ENCODE measurements at regions not wholly inside any gene's neighbourhood (a gene's known extent, or its start where the extent isn't known, plus 50 kb on each side); places are given as distances from the start of the nearest gene placed in this dataset.
A peak's percentile ranks its signal among the peaks of the same experiment; 100 is the strongest.

DNA sequence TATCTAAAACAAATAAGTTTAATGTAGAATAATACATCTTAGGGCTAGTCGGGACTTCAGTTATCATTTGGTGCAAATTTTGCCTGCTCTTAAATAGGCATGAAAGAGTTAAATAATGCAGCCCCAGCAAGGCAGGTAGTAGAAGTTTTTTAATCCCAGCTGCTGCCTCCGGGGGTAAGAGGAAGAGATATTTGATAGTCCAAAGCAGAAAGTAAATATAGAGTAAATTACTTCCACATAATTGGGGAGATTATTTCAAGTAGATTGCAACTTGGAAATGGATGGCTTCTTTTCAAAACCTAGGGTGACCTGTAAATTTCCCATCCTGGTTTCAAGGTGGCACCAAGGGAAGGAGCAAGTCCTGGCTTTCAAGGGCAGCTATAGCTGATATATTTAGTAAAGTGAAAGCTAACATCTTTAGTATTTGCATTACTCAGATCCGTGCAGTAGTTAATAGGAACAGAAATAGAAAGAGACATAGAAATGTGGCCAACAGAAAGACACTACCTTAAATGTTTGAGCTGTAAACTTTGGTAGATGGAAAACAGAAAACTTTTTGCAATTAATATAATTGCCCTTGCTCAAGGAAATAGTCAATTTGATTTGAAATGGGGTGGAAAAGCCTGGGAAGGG, 109.1 kb downstream of the LMO4 start:
- no peak for DNase-seq (ENCODE audit: low read depth)

DNA sequence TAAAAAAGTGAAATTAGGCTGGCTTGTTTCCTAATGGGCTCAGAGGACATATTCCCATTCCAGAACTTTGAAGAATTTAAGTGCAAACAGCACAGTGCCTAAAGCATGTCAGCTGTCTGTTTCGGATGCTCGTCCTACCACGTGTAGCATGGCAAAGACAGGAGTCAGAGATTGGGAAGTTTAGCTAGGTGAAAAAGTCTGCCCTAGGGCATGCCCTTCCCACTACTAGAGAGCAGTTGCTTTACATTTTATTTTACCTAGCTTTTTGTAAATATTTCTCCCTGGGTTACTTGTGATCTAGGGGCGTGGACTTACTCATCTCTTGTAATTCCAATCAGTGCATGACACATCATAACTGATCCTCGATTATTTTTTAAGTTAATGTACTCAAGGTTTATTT, 111.1 kb downstream of the LMO4 start:
- DNase-seq (ENCODE audit: low read depth), result no peak

DNA sequence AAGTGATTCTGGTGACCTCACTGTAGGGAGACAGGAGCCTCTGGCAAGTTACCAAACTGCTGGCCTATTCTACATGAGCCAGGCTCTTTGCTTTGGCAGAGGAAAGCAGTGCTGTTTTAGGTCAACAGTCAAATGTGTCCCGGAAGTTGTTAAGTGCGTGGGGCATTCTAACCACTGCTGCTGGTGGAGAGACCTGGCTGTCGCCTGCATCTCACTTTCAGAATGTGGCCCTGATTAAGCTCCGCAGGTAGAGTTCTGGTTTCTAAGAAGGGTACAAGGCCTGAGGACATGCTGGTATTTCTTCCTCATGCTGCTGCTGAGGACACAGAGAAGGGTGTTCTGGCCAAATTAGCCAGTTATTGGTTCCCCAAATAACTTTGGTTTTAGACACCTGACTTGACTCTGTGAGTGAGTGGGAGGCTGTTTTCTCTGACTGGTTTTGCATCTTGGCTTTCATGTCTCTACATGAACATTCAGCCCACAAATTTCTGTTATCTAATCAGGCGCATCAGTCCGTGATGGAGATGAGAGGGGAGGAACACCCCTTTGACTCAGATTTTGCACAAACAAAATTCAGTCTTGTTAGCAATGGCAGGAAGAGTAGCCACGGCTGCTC, 120.8 kb downstream of the LMO4 start:
- DNase-seq (ENCODE audit: low read depth), result peak; percentile 22

DNA sequence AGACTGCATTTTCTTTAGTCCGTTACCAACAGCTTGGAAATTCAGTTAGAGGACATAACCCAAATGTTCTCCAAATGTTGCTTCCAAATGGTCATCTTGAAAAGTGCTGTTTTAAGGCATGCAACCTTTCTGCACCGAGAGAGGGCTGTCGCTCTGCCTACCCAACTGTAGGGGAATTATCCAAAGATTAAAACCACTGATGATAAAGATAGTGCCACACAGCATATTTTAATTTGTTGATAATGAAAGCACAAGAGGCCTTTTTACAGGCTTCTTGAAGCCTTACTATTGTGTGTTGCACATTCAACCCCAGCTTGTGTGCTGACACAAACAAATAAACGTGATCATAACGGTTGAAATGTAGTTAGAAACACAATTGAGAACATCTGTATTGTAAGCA, 121.5 kb downstream of the LMO4 start:
- DNase-seq (ENCODE audit: low read depth), result no peak

DNA sequence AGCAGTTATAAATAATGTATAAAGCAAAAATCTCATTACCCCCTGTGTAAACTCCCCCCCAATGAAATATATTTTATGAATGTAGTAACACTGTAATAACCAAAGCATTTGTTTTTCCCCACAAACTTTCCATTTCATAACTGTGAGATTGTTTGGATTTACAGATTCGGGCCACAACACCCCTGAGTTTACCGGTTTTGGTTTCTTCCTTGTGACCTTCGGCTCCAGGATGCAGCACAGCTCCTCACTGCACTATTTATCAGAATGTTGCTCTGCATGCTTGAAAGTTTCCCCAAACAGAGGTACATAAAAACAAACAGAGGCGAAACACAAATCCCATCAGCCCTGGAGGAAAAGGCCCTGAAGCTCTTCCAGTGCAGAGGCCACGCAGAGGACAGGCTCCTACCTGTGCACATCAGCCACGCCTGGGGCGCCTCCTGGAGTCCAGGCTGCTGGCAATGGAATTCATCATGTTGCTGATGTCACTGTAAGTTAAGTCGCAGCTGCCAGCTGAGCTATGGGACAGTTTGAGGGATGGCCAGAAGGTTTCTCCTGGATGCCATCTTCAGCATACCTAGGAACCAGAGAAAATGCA, 122.0 kb downstream of the LMO4 start:
- peak; percentile 18 for DNase-seq (ENCODE audit: low read depth)

DNA sequence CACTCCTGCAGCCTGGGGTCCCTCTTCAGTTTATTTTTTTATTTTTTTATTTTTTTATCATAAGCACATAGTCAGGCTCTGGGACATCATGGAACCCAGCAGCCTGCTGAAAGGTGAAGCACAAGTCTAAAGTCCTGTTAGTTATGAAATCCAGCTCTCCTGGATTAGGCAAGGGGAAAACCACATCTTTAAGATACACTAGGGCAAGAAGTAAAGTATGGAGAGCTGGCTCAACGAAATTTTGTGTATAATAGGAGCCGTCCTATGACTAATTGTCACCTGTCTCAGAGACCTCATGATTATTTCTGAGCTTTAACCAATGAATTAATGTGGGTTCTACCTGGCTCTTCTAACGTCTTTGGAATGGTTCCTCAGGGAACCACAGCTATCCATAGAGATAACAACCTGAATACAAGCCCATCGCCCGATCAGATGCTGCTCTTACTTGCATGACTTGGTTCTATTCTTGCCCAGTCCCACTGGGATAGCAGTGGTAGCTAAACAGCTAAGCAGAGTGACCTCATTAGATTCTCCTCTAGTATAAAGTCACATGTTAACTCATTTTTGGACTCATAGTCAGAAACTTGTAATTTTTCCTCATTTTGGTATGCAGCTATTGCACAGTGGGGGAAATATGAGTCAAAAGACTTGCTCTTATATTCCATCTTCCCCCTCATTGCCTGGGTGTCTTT, 122.7 kb downstream of the LMO4 start:
- no peak for DNase-seq (ENCODE audit: low read depth)

DNA sequence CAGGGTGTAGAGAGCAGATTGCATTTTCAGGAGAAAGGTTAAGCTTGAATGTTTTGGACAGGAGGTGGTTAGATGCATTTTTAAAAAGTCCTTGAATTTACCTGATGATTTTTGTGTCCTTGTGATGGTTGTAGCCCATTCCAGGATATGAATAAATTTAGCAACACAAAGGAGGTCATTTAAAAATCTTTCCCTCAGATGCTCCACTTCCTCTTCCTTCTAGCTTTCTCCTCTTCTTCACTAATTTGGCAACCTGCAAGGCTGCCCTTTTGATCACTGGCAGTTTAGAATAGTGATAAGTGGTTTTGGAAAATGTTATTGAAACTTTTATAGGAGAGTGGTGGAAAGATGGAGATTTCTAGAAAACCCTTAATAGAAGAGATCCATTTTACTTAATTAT, 124.0 kb downstream of the LMO4 start:
- DNase-seq (ENCODE audit: low read depth), result no peak

DNA sequence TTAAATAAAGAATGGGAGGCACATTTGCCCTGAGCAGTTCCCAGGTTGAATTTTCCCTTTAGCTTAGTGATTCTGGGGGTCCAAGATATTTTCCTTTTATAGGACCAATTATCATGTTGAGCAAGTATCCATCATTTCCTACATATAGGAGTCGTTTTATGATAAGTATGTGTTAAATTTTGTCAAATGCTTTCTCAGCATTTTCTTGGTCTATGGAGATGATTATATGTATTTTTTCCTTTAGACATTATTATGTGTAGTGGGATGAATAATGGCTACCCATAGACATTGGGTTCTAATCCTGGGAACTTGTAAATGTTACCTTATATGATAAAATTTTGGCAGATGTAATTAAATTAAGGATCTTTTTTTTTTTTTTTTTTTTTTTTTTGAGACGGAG, 128.7 kb downstream of the LMO4 start:
- no peak for DNase-seq (ENCODE audit: low read depth)

DNA sequence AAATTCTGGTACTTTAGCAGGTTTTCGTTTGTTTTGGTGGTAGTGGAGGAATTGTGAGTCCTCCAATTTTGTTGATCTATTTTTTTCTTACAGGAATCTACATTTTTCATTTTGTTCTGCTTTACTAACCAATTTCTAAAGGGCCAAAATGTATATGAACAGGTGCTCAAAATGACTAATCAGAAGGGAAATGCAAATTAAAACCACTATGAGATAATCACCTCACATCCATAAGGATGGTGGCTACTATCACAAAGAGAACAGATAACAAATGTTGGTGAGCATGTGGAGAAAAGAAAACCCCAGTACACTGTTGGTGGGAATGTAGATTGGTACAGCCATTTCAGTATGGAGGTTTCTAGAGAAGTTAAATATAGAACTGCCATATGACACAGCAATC, 134.2 kb downstream of the LMO4 start:
- DNase-seq (ENCODE audit: low read depth), result no peak

DNA sequence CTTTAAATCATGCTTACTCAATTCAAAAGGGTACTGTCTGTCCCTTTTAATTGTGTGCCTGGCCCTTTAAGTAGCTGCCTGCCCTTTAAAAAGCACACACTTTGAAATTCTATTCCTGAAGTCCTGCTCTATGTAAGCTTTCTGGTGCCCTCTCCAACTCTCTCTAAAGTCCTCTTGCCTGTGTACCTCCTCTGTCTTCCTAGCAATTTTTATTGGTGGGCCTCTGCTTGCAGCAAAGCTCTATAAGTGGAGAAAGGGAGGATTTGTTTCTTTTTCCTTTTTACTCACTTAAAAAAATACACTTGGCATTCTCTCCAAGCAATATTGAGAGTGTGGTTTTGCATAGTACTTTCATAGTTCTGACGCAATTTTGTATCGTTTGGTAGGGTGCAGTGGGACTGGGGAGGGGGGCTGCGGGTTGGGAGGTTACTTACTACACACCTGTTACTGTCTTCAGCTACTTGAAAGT, 135.4 kb downstream of the LMO4 start:
- DNase-seq (ENCODE audit: low read depth), result no peak

DNA sequence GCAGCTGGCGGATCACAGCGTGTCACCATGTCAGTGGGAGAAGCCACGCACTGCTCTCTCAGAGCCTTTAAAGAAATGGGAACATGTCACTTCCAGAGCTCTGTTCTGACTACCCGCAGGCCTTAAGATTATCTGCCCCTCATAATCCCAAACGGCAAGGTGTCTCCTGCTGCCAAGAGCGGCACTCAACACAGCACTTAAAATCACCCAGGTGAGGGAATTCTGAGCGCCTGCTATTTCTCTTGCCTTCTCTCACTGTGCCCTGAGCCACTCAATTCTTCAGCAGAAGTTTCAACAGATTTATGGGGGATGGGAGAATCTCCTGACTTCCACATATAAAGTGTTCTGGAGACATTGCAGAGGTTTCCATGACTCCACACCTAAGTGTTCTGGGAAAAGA, 137.9 kb downstream of the LMO4 start:
- no peak for DNase-seq (ENCODE audit: low read depth)

DNA sequence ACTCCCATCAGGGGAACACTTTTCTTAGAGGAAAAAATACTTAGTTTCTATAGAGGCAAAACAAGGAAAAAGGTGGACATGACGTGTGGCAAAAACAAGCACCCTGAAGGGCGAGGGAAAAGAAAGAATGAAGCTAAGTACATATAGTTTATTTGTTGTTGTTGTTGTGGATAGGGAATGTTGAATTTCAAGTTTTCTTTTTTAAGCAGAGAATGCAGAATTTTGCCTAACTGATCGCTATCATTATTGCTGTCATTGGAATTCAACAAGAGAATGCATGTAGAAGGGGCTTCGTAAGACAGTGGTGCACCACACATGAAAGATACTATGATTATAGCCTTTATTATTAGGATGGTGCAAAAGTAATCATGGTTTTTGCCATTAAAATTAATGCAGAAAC, 144.0 kb downstream of the LMO4 start:
- no peak for DNase-seq (ENCODE audit: low read depth)

DNA sequence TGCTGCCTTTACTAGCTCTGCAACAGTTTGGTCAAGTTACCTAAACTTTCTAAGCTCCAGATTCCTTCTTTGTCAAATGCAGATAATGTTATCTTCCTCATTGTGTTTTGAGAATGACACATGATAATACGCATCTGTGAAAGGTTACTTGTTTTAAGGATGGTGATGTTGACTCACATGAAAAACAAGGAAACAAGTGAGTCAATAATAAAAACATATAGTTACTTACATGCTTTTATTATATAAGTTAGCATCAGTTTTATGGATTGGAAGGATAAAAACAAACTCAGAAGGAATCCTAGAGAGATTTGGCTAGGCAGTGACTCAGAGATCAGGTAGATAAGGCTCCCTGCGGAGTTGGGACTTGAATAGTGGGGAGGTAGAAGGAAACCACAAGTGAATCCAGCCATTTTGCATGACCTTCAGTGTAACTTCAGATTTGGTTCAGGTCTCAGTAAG, 144.6 kb downstream of the LMO4 start:
- DNase-seq (ENCODE audit: low read depth), result peak; percentile 67

DNA sequence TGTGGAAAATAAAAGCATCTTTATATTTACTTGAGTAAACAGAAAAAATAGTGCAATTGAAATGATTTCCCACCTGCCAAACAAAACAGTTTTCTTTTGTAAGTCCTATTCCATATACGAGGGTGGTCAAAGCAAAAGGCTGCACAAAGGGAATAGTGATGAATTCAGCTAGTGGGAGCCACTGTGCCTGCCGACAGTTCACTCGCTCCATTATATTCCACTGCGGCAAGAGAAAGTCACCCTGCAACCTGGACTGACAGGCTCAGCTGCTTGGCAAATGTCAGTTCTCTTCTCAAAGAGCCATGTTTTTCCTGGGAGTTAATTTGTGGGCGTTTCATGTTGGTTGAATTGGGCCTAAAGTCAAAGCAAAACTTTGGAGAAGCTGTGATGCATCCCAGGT, 145.4 kb downstream of the LMO4 start:
- DNase-seq (ENCODE audit: low read depth), result no peak

DNA sequence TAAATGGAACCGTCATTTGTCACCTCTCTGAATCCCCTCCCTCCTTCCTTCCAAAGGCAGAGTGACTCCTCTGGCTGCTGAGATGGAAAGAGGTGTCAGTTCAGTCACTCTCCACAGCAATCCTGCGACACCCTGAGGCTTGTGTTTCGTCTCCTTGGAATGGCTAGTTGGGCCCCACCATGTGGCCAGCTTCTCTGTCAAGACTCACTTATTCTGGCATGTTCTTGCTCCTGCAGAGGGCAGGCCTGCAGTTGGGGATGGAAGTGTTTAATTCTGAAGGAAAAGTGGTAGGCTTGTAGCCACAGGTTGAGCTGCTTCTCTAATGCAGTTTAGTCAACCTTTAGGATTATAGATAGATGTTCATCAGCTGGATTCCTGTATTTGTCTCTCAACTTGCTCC, 149.6 kb downstream of the LMO4 start:
- peak; percentile 41 for DNase-seq (ENCODE audit: low read depth)

DNA sequence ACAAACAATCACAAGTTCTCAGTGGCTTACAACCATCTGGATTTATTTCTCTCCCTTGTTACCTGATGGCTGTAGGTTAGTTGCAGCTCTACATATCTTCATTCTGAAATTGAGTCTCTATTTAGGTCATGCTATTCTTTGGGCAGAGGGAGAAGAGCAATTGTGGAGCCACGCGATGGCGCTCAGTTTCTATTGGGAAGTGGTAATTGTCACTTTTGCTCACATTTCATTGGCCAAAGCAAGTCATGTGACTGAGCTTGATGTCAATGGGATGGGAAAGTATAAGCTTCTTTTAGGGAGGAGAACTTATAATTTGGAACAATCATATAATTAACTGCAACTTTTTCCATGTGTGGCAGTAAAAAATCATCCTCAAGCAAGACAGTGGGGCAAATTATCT, 166.5 kb downstream of the LMO4 start:
- no peak for DNase-seq (ENCODE audit: low read depth)

DNA sequence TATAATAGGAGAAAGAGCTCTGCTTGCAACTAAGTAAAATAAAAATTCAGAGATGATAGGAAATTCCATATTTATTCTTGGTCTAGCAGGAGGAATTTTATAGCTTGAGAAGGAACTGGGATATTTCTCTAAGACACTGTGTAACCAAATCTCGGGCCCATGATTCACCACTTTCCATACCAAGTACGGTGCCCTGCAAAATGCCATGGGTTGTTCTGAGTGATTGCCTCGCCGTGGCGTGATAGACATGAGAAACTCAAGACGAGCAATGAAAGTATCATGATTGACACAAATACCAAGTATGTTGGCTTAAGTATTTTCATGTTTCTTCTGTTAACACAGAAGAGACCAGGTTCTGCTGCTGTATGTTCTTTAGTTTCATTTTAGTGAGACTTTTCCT, 167.2 kb downstream of the LMO4 start:
- DNase-seq (ENCODE audit: low read depth), result no peak

DNA sequence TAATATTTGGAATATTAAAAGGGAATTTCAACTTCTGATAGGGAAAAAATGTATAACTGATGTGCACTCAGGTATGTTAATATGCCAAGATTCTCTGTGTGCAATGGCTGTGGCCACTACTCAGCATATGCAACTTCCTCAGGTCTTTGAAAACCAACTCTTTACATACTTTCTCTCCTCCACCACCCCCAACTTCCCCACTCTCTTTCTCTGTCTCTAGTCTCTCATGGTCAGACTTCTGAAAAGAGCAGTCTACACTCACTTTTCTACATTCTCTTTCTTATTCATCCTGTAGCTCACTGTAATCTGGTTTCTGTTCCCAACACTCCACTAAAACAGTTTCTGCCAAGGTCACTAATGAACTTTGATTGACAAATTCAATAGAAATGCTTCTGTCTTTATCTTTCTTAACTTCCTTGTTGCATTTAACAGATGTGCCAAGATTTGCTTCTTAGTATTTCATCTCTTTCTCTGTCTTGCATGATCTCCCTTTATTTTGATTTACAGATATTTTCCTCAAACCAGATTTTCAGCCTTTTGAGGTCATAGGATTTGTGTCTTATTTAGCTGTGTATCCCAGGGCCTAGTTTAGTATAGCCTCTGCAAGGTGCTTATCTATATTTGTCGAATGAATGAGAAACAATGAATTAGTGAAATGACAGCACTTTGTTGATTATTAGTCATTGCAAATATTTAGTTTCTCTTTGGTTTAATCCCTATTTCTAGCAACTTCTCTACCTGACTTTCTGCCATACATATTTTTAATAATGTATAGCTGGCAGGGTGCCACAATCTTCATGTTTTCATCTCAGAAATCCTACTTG, 168.9 kb downstream of the LMO4 start:
- DNase-seq (ENCODE audit: low read depth), result no peak

DNA sequence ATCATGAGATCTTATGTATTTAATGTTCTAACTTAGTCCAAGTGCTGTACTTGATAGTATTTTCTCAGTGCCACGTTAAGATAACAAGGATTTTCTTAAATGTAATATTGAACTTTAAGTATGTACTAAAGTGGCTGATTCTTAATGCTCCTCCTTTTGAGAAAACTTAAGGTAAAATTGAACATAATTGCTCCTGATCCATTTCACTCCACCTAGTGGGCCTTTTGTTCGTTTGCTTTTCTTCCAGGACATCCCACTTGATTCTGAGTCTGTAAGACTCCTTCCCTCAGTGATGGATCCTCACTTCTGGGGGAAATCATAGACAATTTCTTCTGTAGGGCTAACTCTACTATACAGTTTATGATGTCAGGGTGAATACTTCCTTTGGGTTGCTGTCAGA, 173.1 kb downstream of the LMO4 start:
- no peak for DNase-seq (ENCODE audit: low read depth)

DNA sequence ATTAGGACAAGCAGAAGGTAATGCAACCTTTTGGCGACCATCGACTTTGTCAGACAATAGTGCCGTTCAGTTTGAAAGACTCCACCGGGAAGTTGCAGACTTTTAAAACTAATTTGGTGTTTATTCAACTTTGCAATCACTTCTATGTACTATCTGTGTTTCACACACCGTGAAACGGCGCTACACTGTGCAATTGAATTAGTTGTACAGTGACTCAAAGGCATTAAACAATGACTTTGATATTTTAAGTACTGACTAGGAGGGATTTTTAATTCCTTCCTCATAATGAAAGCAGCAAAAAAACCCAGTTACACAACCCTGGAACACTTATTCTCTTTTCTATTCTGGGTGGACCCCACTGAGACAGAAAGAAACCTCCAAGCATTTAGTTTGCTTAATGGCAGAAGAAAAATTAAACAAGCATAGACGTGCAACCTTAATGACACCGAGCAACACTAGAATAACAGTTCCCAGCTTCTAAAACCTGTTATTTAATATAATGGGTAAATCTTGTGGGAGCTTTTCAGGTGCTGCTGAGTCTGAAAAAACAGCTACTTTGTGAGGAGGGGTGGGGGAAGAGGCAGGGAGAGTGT, 176.8 kb downstream of the LMO4 start:
- DNase-seq (ENCODE audit: low read depth), result no peak

DNA sequence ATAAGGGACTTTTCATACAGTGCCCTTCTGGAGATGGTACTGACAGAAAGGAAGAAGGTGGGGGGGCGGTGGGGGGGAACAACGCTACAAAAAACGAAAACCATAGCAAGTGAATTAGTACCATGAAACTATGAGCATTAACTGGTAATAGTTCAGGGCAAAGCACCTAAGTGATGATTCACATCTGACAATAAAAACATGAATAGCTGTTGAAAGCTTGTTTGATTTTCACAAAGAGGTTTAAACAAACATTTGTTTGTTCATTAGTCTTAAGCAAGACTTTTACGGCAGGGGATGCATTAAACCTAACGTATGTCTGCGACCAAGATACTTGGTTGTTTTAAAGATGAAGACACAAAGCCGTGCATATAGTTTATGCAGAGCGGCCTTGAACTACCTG, 177.5 kb downstream of the LMO4 start:
- DNase-seq (ENCODE audit: low read depth), result no peak
